DOHH2 (cell line): ENCODE measurements at regions not wholly inside any gene's neighbourhood (a gene's known extent, or its start where the extent isn't known, plus 50 kb on each side); places are given as distances from the start of the nearest gene placed in this dataset.

Source experiments
- EZH2phosphoT487 ChIP-seq: fragments of 200-600 bp; sonication (generic); IDR thresholded peaks from 2 replicates; pipeline ENCODE4 v1.6.1; 2017; ENCODE audit warnings: borderline replicate concordance, mild to moderate bottlenecking, antibody characterized with exemption, low read length, moderate library complexity, mixed read lengths
- TF ChIP-seq, protein P1 (sequence below): fragments of 200-600 bp; sonication (generic); IDR thresholded peaks from one replicate; pipeline ENCODE4 v1.5.1; 2014; ENCODE audit warnings: antibody characterized with exemption, mild to moderate bottlenecking, low read depth, low read length; ENCODE audit not compliant: poor library complexity, severe bottlenecking

DNA sequence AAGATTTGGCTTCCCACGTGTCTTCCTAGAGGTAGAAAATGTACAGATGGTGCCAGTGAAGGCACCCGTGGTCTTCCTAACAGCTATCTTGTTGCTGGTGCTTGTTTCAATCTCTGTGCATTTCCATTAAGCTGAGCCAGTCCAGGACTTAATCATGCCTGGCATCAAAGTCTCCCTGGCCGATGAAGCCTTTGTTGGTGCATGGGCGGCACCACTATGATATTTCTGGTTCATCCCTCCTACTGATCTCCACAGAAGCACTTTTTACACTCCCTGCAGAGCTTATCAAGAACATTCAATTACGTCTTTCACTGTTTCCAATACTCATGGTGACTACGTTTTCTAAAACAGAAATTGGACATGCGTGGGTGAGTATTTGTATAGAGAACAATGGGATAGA lies 128.4 kb downstream of the TTC8 start:
- TF ChIP-seq, protein P1, sequence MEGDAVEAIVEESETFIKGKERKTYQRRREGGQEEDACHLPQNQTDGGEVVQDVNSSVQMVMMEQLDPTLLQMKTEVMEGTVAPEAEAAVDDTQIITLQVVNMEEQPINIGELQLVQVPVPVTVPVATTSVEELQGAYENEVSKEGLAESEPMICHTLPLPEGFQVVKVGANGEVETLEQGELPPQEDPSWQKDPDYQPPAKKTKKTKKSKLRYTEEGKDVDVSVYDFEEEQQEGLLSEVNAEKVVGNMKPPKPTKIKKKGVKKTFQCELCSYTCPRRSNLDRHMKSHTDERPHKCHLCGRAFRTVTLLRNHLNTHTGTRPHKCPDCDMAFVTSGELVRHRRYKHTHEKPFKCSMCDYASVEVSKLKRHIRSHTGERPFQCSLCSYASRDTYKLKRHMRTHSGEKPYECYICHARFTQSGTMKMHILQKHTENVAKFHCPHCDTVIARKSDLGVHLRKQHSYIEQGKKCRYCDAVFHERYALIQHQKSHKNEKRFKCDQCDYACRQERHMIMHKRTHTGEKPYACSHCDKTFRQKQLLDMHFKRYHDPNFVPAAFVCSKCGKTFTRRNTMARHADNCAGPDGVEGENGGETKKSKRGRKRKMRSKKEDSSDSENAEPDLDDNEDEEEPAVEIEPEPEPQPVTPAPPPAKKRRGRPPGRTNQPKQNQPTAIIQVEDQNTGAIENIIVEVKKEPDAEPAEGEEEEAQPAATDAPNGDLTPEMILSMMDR, result no peak
- TF ChIP-seq EZH2phosphoT487, result no peak
